Calu3 (cell line): ENCODE measurements at regions not wholly inside any gene's neighbourhood (a gene's known extent, or its start where the extent isn't known, plus 50 kb on each side); places are given as distances from the start of the nearest gene placed in this dataset.

Experiments used
- BruUV-seq: library from RNA; stranded (reverse); fragments of 400-500 nt; replicated peaks from 2 replicates; lab custom pipeline; 2021; lab: Mats Ljungman, UMichigan
- CTCF ChIA-PET: fragments of 300-600 bp; sonication (Branson Sonifier 250); formaldehyde crosslinking; loops from one replicate; lab custom pipeline; 2022; ENCODE audit warnings: antibody characterized with exemption; lab: Charles Lee
- DNase-seq: peaks from one replicate; pipeline ENCODE4 v3.0.0; 2022
- H3K27ac Mint-ChIP-seq: one replicate; pipeline ENCODE4 v1.8.0; 2022; ENCODE audit warnings: mixed read lengths; ENCODE audit not compliant: unreplicated experiment
- H3K27me3 Mint-ChIP-seq: one replicate; pipeline ENCODE4 v1.8.0; 2022; ENCODE audit warnings: mixed read lengths; ENCODE audit not compliant: unreplicated experiment
- H3K36me3 Mint-ChIP-seq: one replicate; pipeline ENCODE4 v1.8.0; 2022; ENCODE audit warnings: mild to moderate bottlenecking, moderate library complexity, mixed read lengths; ENCODE audit not compliant: insufficient read depth, unreplicated experiment
- H3K4me1 Mint-ChIP-seq: one replicate; pipeline ENCODE4 v1.8.0; 2022; ENCODE audit warnings: mild to moderate bottlenecking, low read depth, mixed read lengths; ENCODE audit not compliant: unreplicated experiment
- H3K4me3 Mint-ChIP-seq: one replicate; pipeline ENCODE4 v1.8.0; 2022; ENCODE audit warnings: mild to moderate bottlenecking, low read depth, moderate library complexity, mixed read lengths; ENCODE audit not compliant: unreplicated experiment
- H3K9me3 Mint-ChIP-seq: one replicate; pipeline ENCODE4 v1.8.0; 2022; ENCODE audit warnings: low read depth, mixed read lengths; ENCODE audit not compliant: unreplicated experiment
- CTCF ChIP-seq: fragments of 200-600 bp; IDR thresholded peaks from one replicate; pipeline ENCODE4 v1.8.0; 2022; ENCODE audit warnings: antibody characterized with exemption; ENCODE audit not compliant: unreplicated experiment
- intact Hi-C: fragments of 100-400 bp; cut with micrococcal nuclease; formaldehyde crosslinking; loops from one replicate; pipeline ENCODE4 v1.10.0; 2022; ENCODE audit not compliant: unreplicated experiment

- BruUV-seq: no TSS peak
- H3K36me3 Mint-ChIP-seq: peaks cover 14% of the 10 kb centered on the region
- H3K4me1 Mint-ChIP-seq: peaks cover 63% of the 10 kb centered on the region
- no peak for TF ChIP-seq CTCF
- intact Hi-C loops: loop anchor here (5.0 kb wide), 3 partner anchors 82 to 307 kb away; partner anchors contain the start of gene FNDC3B
- H3K27me3 Mint-ChIP-seq: no peaks in the 10 kb centered on the region
- H3K9me3 Mint-ChIP-seq: no peaks in the 10 kb centered on the region
- peak overlapping the region; percentile 90 for H3K27ac Mint-ChIP-seq
- DNase-seq: no peak
- no peak overlapping the region for H3K4me3 Mint-ChIP-seq
- CTCF ChIA-PET: interaction anchor here (0.7 to 1.6 kb wide), 6 partner anchors 11 to 267 kb away, joined by 3 to 5 read pairs (median 4); no protein-coding TSS in a partner anchor
Observed at GRCh38 chr3:171954690-171955383, 84.5 kb upstream of the FNDC3B start.

GRCh38 chr3:171955598-171955997 lies 83.8 kb upstream of the FNDC3B start:
- CTCF ChIA-PET: no interaction called here
- Mint-ChIP-seq H3K36me3 (peaks cover 21% of the 10 kb centered on the region), H3K9me3 (no peaks in the 10 kb centered on the region), H3K4me3 (no peak overlapping the region), H3K4me1 (peaks cover 63% of the 10 kb centered on the region), H3K27ac (no peak overlapping the region), H3K27me3 (no peaks in the 10 kb centered on the region)
- TF ChIP-seq CTCF: no peak
- intact Hi-C loops: no loop called here
- BruUV-seq: no TSS peak
- DNase-seq: no peak

GRCh38 chr3:171956181-171956683 lies 83.1 kb upstream of the FNDC3B start:
- intact Hi-C loops: no loop called here
- CTCF ChIA-PET: no interaction called here

GRCh38 chr3:171956705-171957104 lies 82.7 kb upstream of the FNDC3B start:
- no peak for DNase-seq
- Mint-ChIP-seq H3K4me1 (peaks cover 63% of the 10 kb centered on the region), H3K4me3 (no peak overlapping the region), H3K9me3 (no peaks in the 10 kb centered on the region), H3K27ac (no peak overlapping the region), H3K27me3 (no peaks in the 10 kb centered on the region), H3K36me3 (peaks cover 24% of the 10 kb centered on the region)
- no TSS peak for BruUV-seq
- CTCF ChIA-PET: interaction anchor here (1.1 kb wide), 1 partner anchor 81 kb away, joined by 3 read pairs; no protein-coding TSS in a partner anchor
- intact Hi-C loops: no loop called here
- no peak for TF ChIP-seq CTCF

More at GRCh38 chr3:171956181-171956683, 83.1 kb upstream of the FNDC3B start:
- Mint-ChIP-seq H3K9me3 (no peaks in the 10 kb centered on the region), H3K27ac (no peak overlapping the region), H3K4me1 (peaks cover 63% of the 10 kb centered on the region), H3K4me3 (no peak overlapping the region), H3K27me3 (no peaks in the 10 kb centered on the region), H3K36me3 (peaks cover 28% of the 10 kb centered on the region)
- BruUV-seq: no TSS peak
- DNase-seq: no peak
- TF ChIP-seq CTCF: no peak
